ENCODE measurements at regions not wholly inside any gene's neighbourhood (a gene's known extent, or its start where the extent isn't known, plus 50 kb on each side); places are given as distances from the start of the nearest gene placed in this dataset.
"Not testable (repeated sequence)": the region's sequence is repeated elsewhere in the genome, so short reads cannot be mapped to it uniquely, and the experiment has no call there.

- no peak for DNase-seq
Observed at GRCh38 chrX:118261151-118261550, 84.8 kb upstream of the WDR44 start.

- DNase-seq: no peak
Observed at GRCh38 chrX:118271775-118272174, 74.1 kb upstream of the WDR44 start.

- DNase-seq: no peak
Observed at GRCh38 chrX:118272242-118272641, 73.7 kb upstream of the WDR44 start.

- no peak for DNase-seq
Observed at GRCh38 chrX:118286066-118286762, 59.7 kb upstream of the WDR44 start.

- not testable (repeated sequence) for DNase-seq
Observed at GRCh38 chrX:118295818-118296217, 50.1 kb upstream of the WDR44 start.

Measured in activated gamma-delta T cell treated with Interleukin-2 at 50 U/mL for 16 hours (primary cell).